Osteoblast (primary cell): ENCODE measurements at regions not wholly inside any gene's neighbourhood (a gene's known extent, or its start where the extent isn't known, plus 50 kb on each side); places are given as distances from the start of the nearest gene placed in this dataset.
A peak's percentile ranks its signal among the peaks of the same experiment; 100 is the strongest.

Experiments
- DNase-seq: peaks from one replicate; pipeline ENCODE4 v3.0.0; 2011; ENCODE audit warnings: low spot score, mixed read lengths; ENCODE audit not compliant: insufficient read length; ENCODE audit errors: missing footprints
- H2AFZ ChIP-seq: 2 replicates; pipeline ENCODE4 v1.6.0; 2011; ENCODE audit warnings: mild to moderate bottlenecking, low read length
- H3K27ac ChIP-seq: 2 replicates; pipeline ENCODE4 v1.5.1; 2011; ENCODE audit warnings: mild to moderate bottlenecking, low read depth, low read length, moderate library complexity
- H3K27me3 ChIP-seq: 2 replicates; pipeline ENCODE4 v1.6.0; 2012; ENCODE audit warnings: mild to moderate bottlenecking, control low read depth, inconsistent platforms, low read length, moderate library complexity; ENCODE audit not compliant: insufficient read depth
- H3K36me3 ChIP-seq: 2 replicates; pipeline ENCODE4 v1.5.1; 2011; ENCODE audit warnings: mild to moderate bottlenecking, low read length, control low read depth, moderate library complexity; ENCODE audit not compliant: insufficient read depth
- H3K4me1 ChIP-seq: 2 replicates; pipeline ENCODE4 v1.5.1; 2011; ENCODE audit warnings: mild to moderate bottlenecking, low read length, control low read depth, moderate library complexity; ENCODE audit not compliant: insufficient read depth
- H3K4me2 ChIP-seq: 2 replicates; pipeline ENCODE4 v1.6.0; 2011; ENCODE audit warnings: mild to moderate bottlenecking, low read length; ENCODE audit not compliant: insufficient read depth
- H3K4me3 ChIP-seq: fragments of 200-600 bp; sonication (generic); 3 replicates; pipeline ENCODE4 v1.5.1; 2012; ENCODE audit warnings: mild to moderate bottlenecking, low read length, inconsistent platforms; ENCODE audit not compliant: insufficient read depth
- H3K79me2 ChIP-seq: 2 replicates; pipeline ENCODE4 v1.6.0; 2012; ENCODE audit warnings: mild to moderate bottlenecking, low read length, control low read depth, inconsistent platforms; ENCODE audit not compliant: insufficient read depth
- H3K9me3 ChIP-seq: 2 replicates; pipeline ENCODE4 v1.5.1; 2011; ENCODE audit warnings: low read depth, low read length, control low read depth
- H4K20me1 ChIP-seq: 2 replicates; pipeline ENCODE4 v1.6.0; 2012; ENCODE audit warnings: mild to moderate bottlenecking, low read length, control low read depth; ENCODE audit not compliant: insufficient read depth
- CTCF ChIP-seq: IDR thresholded peaks from 2 replicates; pipeline ENCODE4 v1.5.1; 2011; ENCODE audit warnings: mild to moderate bottlenecking, low read depth, low read length, moderate library complexity; ENCODE audit errors: extremely low read depth

GRCh38 chr5:2136728-2137333 lies 254.1 kb upstream of the IRX4 start:
- Histone ChIP-seq H3K4me1 (no peaks in the 10 kb centered on the region), H3K9me3 (no peaks in the 10 kb centered on the region), H2AFZ (no peak overlapping the region), H3K4me2 (no peak overlapping the region), H3K4me3 (no peak overlapping the region), H3K27me3 (no peaks in the 10 kb centered on the region), H3K27ac (no peak overlapping the region), H3K79me2 (no peaks in the 10 kb centered on the region), H3K36me3 (no peaks in the 10 kb centered on the region), H4K20me1 (no peaks in the 10 kb centered on the region)
- peak; percentile 59 for DNase-seq
- TF ChIP-seq CTCF, result no peak

- Histone ChIP-seq H3K9me3 (no peaks in the 10 kb centered on the region), H3K79me2 (no peaks in the 10 kb centered on the region), H2AFZ (no peak overlapping the region), H3K4me1 (no peaks in the 10 kb centered on the region), H3K4me2 (no peak overlapping the region), H3K36me3 (no peaks in the 10 kb centered on the region), H3K4me3 (no peak overlapping the region), H3K27ac (no peak overlapping the region), H4K20me1 (no peaks in the 10 kb centered on the region), H3K27me3 (no peaks in the 10 kb centered on the region)
- no peak for DNase-seq
- no peak for TF ChIP-seq CTCF
Measured at GRCh38 chr5:2135833-2136232, 253.1 kb upstream of the IRX4 start.

- Histone ChIP-seq H3K9me3 (no peaks in the 10 kb centered on the region), H2AFZ (no peak overlapping the region), H3K4me3 (no peak overlapping the region), H3K79me2 (no peaks in the 10 kb centered on the region), H3K27me3 (no peaks in the 10 kb centered on the region), H3K4me1 (no peaks in the 10 kb centered on the region), H4K20me1 (no peaks in the 10 kb centered on the region), H3K27ac (no peak overlapping the region), H3K36me3 (no peaks in the 10 kb centered on the region), H3K4me2 (no peak overlapping the region)
- no peak for TF ChIP-seq CTCF
- DNase-seq, result no peak
Measured at GRCh38 chr5:2135354-2135753, 252.6 kb upstream of the IRX4 start.

GRCh38 chr5:2134543-2135292 lies 252.0 kb upstream of the IRX4 start:
- Histone ChIP-seq H3K27ac (no peak overlapping the region), H3K9me3 (no peaks in the 10 kb centered on the region), H3K4me1 (no peaks in the 10 kb centered on the region), H3K36me3 (no peaks in the 10 kb centered on the region), H3K79me2 (no peaks in the 10 kb centered on the region), H4K20me1 (no peaks in the 10 kb centered on the region), H3K4me3 (no peak overlapping the region), H2AFZ (no peak overlapping the region), H3K27me3 (no peaks in the 10 kb centered on the region), H3K4me2 (no peak overlapping the region)
- no peak for TF ChIP-seq CTCF
- DNase-seq, result peak; percentile 80
